H1 (cell line): ENCODE measurements at regions not wholly inside any gene's neighbourhood (a gene's known extent, or its start where the extent isn't known, plus 50 kb on each side); places are given as distances from the start of the nearest gene placed in this dataset.

Experiments used
- BACH1 ChIP-seq: IDR thresholded peaks from 2 replicates; pipeline ENCODE4 v1.6.1; 2012; ENCODE audit warnings: low read length, improper control_type of control experiment
- CREB1 ChIP-seq: IDR thresholded peaks from 2 replicates; pipeline ENCODE4 v1.6.1; 2012; ENCODE audit warnings: inconsistent platforms
- CTCF ChIP-seq, 3 experiments: IDR thresholded peaks; 1 replicate in 2 of 3; 2 replicates in 1 of 3; pipeline versions ENCODE4 v1.5.1 to v1.6.1; 2011; ENCODE audit warnings: low read length in 3 of 3, mild to moderate bottlenecking in 3 of 3, inconsistent platforms in 2 of 3, low read depth in 1 of 3, moderate library complexity in 1 of 3; ENCODE audit not compliant: insufficient read depth in 1 of 3; ENCODE audit errors: control extremely low read depth in 1 of 3
- POLR2A ChIP-seq, 2 experiments: IDR thresholded peaks; 1 replicate in 1 of 2; 2 replicates in 1 of 2; pipeline ENCODE4 v1.6.1; 2011; ENCODE audit warnings: low read depth in 2 of 2, low read length in 2 of 2, mild to moderate bottlenecking in 2 of 2; ENCODE audit errors: control extremely low read depth in 1 of 2
- SIRT6 ChIP-seq: IDR thresholded peaks from one replicate; pipeline ENCODE4 v1.7.1; 2012; ENCODE audit warnings: low read length, inconsistent platforms
- TCF12 ChIP-seq: IDR thresholded peaks from 2 replicates; pipeline ENCODE4 v1.6.1; 2011; ENCODE audit warnings: low read depth, mild to moderate bottlenecking, low read length
- YY1 ChIP-seq: IDR thresholded peaks from 2 replicates; pipeline ENCODE4 v1.6.1; 2011; ENCODE audit warnings: low read depth, mild to moderate bottlenecking, low read length
- TF ChIP-seq, protein P1 (sequence below): fragments of 300-600 bp; sonication (generic); IDR thresholded peaks from 2 replicates; pipeline ENCODE4 v1.7.1; 2012; ENCODE audit warnings: low read length, moderate library complexity, mild to moderate bottlenecking, inconsistent platforms; ENCODE audit not compliant: insufficient replicate concordance

- TF ChIP-seq, protein P1, sequence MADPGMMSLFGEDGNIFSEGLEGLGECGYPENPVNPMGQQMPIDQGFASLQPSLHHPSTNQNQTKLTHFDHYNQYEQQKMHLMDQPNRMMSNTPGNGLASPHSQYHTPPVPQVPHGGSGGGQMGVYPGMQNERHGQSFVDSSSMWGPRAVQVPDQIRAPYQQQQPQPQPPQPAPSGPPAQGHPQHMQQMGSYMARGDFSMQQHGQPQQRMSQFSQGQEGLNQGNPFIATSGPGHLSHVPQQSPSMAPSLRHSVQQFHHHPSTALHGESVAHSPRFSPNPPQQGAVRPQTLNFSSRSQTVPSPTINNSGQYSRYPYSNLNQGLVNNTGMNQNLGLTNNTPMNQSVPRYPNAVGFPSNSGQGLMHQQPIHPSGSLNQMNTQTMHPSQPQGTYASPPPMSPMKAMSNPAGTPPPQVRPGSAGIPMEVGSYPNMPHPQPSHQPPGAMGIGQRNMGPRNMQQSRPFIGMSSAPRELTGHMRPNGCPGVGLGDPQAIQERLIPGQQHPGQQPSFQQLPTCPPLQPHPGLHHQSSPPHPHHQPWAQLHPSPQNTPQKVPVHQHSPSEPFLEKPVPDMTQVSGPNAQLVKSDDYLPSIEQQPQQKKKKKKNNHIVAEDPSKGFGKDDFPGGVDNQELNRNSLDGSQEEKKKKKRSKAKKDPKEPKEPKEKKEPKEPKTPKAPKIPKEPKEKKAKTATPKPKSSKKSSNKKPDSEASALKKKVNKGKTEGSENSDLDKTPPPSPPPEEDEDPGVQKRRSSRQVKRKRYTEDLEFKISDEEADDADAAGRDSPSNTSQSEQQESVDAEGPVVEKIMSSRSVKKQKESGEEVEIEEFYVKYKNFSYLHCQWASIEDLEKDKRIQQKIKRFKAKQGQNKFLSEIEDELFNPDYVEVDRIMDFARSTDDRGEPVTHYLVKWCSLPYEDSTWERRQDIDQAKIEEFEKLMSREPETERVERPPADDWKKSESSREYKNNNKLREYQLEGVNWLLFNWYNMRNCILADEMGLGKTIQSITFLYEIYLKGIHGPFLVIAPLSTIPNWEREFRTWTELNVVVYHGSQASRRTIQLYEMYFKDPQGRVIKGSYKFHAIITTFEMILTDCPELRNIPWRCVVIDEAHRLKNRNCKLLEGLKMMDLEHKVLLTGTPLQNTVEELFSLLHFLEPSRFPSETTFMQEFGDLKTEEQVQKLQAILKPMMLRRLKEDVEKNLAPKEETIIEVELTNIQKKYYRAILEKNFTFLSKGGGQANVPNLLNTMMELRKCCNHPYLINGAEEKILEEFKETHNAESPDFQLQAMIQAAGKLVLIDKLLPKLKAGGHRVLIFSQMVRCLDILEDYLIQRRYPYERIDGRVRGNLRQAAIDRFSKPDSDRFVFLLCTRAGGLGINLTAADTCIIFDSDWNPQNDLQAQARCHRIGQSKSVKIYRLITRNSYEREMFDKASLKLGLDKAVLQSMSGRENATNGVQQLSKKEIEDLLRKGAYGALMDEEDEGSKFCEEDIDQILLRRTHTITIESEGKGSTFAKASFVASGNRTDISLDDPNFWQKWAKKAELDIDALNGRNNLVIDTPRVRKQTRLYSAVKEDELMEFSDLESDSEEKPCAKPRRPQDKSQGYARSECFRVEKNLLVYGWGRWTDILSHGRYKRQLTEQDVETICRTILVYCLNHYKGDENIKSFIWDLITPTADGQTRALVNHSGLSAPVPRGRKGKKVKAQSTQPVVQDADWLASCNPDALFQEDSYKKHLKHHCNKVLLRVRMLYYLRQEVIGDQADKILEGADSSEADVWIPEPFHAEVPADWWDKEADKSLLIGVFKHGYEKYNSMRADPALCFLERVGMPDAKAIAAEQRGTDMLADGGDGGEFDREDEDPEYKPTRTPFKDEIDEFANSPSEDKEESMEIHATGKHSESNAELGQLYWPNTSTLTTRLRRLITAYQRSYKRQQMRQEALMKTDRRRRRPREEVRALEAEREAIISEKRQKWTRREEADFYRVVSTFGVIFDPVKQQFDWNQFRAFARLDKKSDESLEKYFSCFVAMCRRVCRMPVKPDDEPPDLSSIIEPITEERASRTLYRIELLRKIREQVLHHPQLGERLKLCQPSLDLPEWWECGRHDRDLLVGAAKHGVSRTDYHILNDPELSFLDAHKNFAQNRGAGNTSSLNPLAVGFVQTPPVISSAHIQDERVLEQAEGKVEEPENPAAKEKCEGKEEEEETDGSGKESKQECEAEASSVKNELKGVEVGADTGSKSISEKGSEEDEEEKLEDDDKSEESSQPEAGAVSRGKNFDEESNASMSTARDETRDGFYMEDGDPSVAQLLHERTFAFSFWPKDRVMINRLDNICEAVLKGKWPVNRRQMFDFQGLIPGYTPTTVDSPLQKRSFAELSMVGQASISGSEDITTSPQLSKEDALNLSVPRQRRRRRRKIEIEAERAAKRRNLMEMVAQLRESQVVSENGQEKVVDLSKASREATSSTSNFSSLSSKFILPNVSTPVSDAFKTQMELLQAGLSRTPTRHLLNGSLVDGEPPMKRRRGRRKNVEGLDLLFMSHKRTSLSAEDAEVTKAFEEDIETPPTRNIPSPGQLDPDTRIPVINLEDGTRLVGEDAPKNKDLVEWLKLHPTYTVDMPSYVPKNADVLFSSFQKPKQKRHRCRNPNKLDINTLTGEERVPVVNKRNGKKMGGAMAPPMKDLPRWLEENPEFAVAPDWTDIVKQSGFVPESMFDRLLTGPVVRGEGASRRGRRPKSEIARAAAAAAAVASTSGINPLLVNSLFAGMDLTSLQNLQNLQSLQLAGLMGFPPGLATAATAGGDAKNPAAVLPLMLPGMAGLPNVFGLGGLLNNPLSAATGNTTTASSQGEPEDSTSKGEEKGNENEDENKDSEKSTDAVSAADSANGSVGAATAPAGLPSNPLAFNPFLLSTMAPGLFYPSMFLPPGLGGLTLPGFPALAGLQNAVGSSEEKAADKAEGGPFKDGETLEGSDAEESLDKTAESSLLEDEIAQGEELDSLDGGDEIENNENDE: no peak
- TF ChIP-seq SIRT6 (no peak), CTCF (IDR thresholded peaks at IDR 0.05; ENCODE audit: control extremely low read depth in 1 of 3, insufficient read depth in 1 of 3, low read depth in 1 of 3, low read length in 3 of 3) (no peak), CREB1 (no peak), TCF12 (no peak), POLR2A (IDR thresholded peaks at IDR 0.05; ENCODE audit: control extremely low read depth in 1 of 2, low read depth in 2 of 2, low read length in 2 of 2) (no peak), BACH1 (no peak), YY1 (no peak)
Measured at GRCh38 chr1:214184992-214185391, 96.0 kb upstream of the SMYD2 start (continued).
